SK-N-SH treated with all-trans-retinoic acid at 6 μM for 48 hours (cell line): ENCODE measurements at regions not wholly inside any gene's neighbourhood (a gene's known extent, or its start where the extent isn't known, plus 50 kb on each side); places are given as distances from the start of the nearest gene placed in this dataset.

ENCODE experiments used
- ATAC-seq: fragments of 200-7000 bp; cut with Tn5 transposase; 3 replicates; pipeline ENCODE4 v1.9.1; 2020; ENCODE audit warnings: mild to moderate bottlenecking, moderate library complexity
- BACH2 ChIP-seq: fragments of 250-450 bp; sonication (Bioruptor Pico); IDR thresholded peaks from 2 replicates; pipeline ENCODE4 v1.9.0; 2021; ENCODE audit warnings: mild to moderate bottlenecking, borderline replicate concordance
- CREB5 ChIP-seq: fragments of 250-450 bp; sonication (Bioruptor Pico); IDR thresholded peaks from 2 replicates; pipeline ENCODE4 v1.5.1; 2020; ENCODE audit warnings: low read depth, mild to moderate bottlenecking, moderate library complexity
- CSDC2 ChIP-seq: fragments of 250-450 bp; sonication (Bioruptor Pico); IDR thresholded peaks from 2 replicates; pipeline ENCODE4 v1.5.0; 2020; ENCODE audit warnings: mild to moderate bottlenecking, moderate library complexity
- GLIS3 ChIP-seq: fragments of 250-450 bp; sonication (Bioruptor Pico); IDR thresholded peaks from 2 replicates; pipeline ENCODE4 v1.5.0; 2020; ENCODE audit warnings: mild to moderate bottlenecking, moderate library complexity
- OSR1 ChIP-seq: fragments of 250-450 bp; sonication (Bioruptor Pico); IDR thresholded peaks from 2 replicates; pipeline ENCODE4 v1.8.0; 2022; ENCODE audit warnings: moderate library complexity, mild to moderate bottlenecking, inconsistent platforms
- PATZ1 ChIP-seq: fragments of 250-450 bp; sonication (Bioruptor Pico); IDR thresholded peaks from 2 replicates; pipeline ENCODE4 v1.8.0; 2020; ENCODE audit warnings: mild to moderate bottlenecking, moderate library complexity, borderline replicate concordance
- POU6F1 ChIP-seq: fragments of 250-450 bp; sonication (Bioruptor Pico); IDR thresholded peaks from 2 replicates; pipeline ENCODE4 v1.8.0; 2021; ENCODE audit warnings: low read depth, mild to moderate bottlenecking, moderate library complexity, borderline replicate concordance
- PPARA ChIP-seq: fragments of 250-450 bp; sonication (Bioruptor Pico); IDR thresholded peaks from 2 replicates; pipeline ENCODE4 v1.5.0; 2020; ENCODE audit warnings: mild to moderate bottlenecking, borderline replicate concordance
- RARB ChIP-seq: fragments of 250-450 bp; sonication (Bioruptor Pico); IDR thresholded peaks from 2 replicates; pipeline ENCODE4 v1.8.0; 2021; ENCODE audit warnings: mild to moderate bottlenecking, moderate library complexity
- SNAI2 ChIP-seq: fragments of 250-450 bp; sonication (Bioruptor Pico); IDR thresholded peaks from 2 replicates; pipeline ENCODE4 v1.5.0; 2020; ENCODE audit warnings: mild to moderate bottlenecking, moderate library complexity
- TOX ChIP-seq: fragments of 250-450 bp; sonication (Bioruptor Pico); IDR thresholded peaks from 2 replicates; pipeline ENCODE4 v1.8.0; 2021; ENCODE audit warnings: mild to moderate bottlenecking, moderate library complexity, borderline replicate concordance
- TSHZ2 ChIP-seq: fragments of 250-450 bp; sonication (Bioruptor Pico); IDR thresholded peaks from 2 replicates; pipeline ENCODE4 v1.5.0; 2020; ENCODE audit warnings: mild to moderate bottlenecking, moderate library complexity
- ZFP3 ChIP-seq: fragments of 250-450 bp; sonication (Bioruptor Pico); IDR thresholded peaks from 2 replicates; pipeline ENCODE4 v1.5.0; 2020; ENCODE audit warnings: mild to moderate bottlenecking, moderate library complexity
- ZNF565 ChIP-seq: fragments of 450-650 bp; formaldehyde crosslinking; conservative IDR thresholded peaks from 2 replicates; pipeline ENCODE4 v1.5.0; 2020; ENCODE audit warnings: low read depth, mild to moderate bottlenecking, moderate library complexity
- ZNF8 ChIP-seq: fragments of 450-650 bp; formaldehyde crosslinking; IDR thresholded peaks from 2 replicates; pipeline ENCODE4 v1.5.0; 2020; ENCODE audit warnings: mild to moderate bottlenecking, moderate library complexity

GRCh38 chr12:41944216-41944615, 200.5 kb downstream of the GXYLT1 start (continued):
- no peak for TF ChIP-seq PATZ1 (CRISPR knock-in tag)
- TF ChIP-seq SNAI2 (CRISPR knock-in tag): no peak
- TF ChIP-seq ZFP3 (CRISPR knock-in tag): no peak
- TF ChIP-seq CSDC2 (CRISPR knock-in tag): no peak
- no peak for TF ChIP-seq GLIS3
- TF ChIP-seq PPARA (CRISPR knock-in tag): no peak

- ATAC-seq: no peak
Observed at GRCh38 chr12:41943671-41944070, 201.0 kb downstream of the GXYLT1 start.

More at GRCh38 chr12:41943671-41944070, 201.0 kb downstream of the GXYLT1 start:
- TF ChIP-seq BACH2 (CRISPR knock-in tag) (no peak), PATZ1 (CRISPR knock-in tag) (no peak), ZNF8 (CRISPR knock-in tag) (no peak), ZNF565 (CRISPR knock-in tag) (no peak), SNAI2 (CRISPR knock-in tag) (no peak), RARB (no peak), CREB5 (no peak), TSHZ2 (CRISPR knock-in tag) (no peak), TOX (no peak), POU6F1 (no peak), OSR1 (CRISPR knock-in tag) (no peak)
